ENCODE measurements at regions not wholly inside any gene's neighbourhood (a gene's known extent, or its start where the extent isn't known, plus 50 kb on each side); places are given as distances from the start of the nearest gene placed in this dataset.

GRCh38 chr12:31900271-31900670, 58.9 kb upstream of the RESF1 start:
- TF ChIP-seq CTCF (IDR thresholded peaks at IDR 0.05), result no peak
- no peak for TF ChIP-seq POLR2A (IDR thresholded peaks at IDR 0.05)
